ENCODE measurements at regions not wholly inside any gene's neighbourhood (a gene's known extent, or its start where the extent isn't known, plus 50 kb on each side); places are given as distances from the start of the nearest gene placed in this dataset.

DNA sequence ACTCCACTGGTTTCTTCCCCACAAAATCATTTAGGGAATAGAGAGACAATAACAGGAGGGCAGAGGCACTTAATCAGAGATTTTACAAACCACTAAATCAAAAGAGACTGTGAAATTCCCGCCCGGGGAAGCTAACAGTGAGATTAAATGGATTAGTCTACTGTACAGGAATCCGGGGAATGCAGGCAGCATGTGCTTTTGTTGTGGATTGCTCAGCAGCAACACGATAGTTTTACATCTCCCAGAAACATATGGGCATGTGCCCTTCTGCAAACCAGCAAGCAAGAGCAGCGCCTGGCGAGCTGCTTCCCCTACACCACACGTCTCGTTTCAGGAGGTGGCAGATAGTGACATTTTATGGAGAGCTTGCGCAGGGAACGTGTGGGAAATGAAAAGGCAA is 382.3 kb downstream of the CD83 start:
- DNase-seq (ENCODE audit: low read depth, low spot score) = no peak
- H3K36me3 ChIP-seq (ENCODE audit: control insufficient read depth, insufficient read depth, low read length) = no peaks in the 10 kb centered on the region
- H3K4me3 ChIP-seq (ENCODE audit: low read length) = no peak overlapping the region
- no peaks in the 10 kb centered on the region for H3K9me3 ChIP-seq (ENCODE audit: control insufficient read depth, insufficient read depth, low read length)
- no peaks in the 10 kb centered on the region for H3K4me1 ChIP-seq (ENCODE audit: control insufficient read depth, insufficient read depth, low read length)
- no CpG with 5 or more reads among the region's 10 CpGs for WGBS (ENCODE audit: insufficient coverage, insufficient read length)
- no peaks in the 10 kb centered on the region for H3K27me3 ChIP-seq (ENCODE audit: control insufficient read depth, insufficient read depth, low read length)
- no peak overlapping the region for H3K27ac ChIP-seq (ENCODE audit: low read length)

DNA sequence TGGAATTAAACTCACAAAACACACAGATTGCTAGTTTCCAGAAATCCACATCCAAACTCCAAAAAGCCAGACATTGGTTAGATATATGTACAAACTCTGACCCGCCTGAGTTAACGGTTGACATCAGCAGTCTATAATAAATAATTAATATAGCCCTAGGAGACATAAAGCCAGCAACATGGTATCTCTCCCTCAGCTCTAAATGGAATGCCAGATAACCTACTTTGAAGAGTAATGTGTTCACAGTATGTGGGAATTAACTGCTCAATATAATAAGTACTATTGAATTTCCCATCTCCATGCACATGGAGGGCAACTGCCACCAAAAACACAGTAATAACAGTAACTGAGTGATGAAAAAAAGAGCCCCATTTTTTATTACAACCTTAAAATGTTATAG is 383.2 kb downstream of the CD83 start:
- H3K27ac ChIP-seq (ENCODE audit: low read length) = no peak overlapping the region
- no peaks in the 10 kb centered on the region for H3K36me3 ChIP-seq (ENCODE audit: control insufficient read depth, insufficient read depth, low read length)
- H3K9me3 ChIP-seq (ENCODE audit: control insufficient read depth, insufficient read depth, low read length) = no peaks in the 10 kb centered on the region
- no peak overlapping the region for H3K4me3 ChIP-seq (ENCODE audit: low read length)
- no CpG with 5 or more reads among the region's 2 CpGs for WGBS (ENCODE audit: insufficient coverage, insufficient read length)
- DNase-seq (ENCODE audit: low read depth, low spot score) = no peak
- H3K4me1 ChIP-seq (ENCODE audit: control insufficient read depth, insufficient read depth, low read length) = no peaks in the 10 kb centered on the region
- no peaks in the 10 kb centered on the region for H3K27me3 ChIP-seq (ENCODE audit: control insufficient read depth, insufficient read depth, low read length)

DNA sequence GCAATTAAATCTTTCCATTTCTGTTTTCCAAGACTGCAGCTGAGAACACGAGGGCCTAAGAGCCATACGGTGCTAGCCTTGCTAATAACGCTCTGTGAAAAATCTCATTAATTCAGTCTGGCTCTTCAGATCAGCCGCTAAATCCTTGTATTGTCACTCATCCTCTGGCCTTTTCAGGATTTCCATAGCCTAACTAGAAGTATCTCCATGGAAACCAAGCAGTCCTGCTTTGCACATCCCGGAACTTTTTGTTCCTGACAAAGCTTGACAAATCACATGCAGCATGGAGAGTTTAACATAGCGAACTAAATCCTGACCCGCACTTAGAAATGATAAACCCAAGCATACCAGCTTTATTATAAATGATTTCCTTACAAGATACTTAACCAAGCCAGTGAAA is 383.7 kb downstream of the CD83 start:
- no CpG with 5 or more reads among the region's 7 CpGs for WGBS (ENCODE audit: insufficient coverage, insufficient read length)
- Histone ChIP-seq H3K4me3 (ENCODE audit: low read length) (no peak overlapping the region), H3K27me3 (ENCODE audit: control insufficient read depth, insufficient read depth, low read length) (no peaks in the 10 kb centered on the region), H3K27ac (ENCODE audit: low read length) (no peak overlapping the region), H3K36me3 (ENCODE audit: control insufficient read depth, insufficient read depth, low read length) (no peaks in the 10 kb centered on the region), H3K4me1 (ENCODE audit: control insufficient read depth, insufficient read depth, low read length) (no peaks in the 10 kb centered on the region), H3K9me3 (ENCODE audit: control insufficient read depth, insufficient read depth, low read length) (no peaks in the 10 kb centered on the region)
- DNase-seq (ENCODE audit: low read depth, low spot score) = no peak

- DNase-seq (ENCODE audit: low read depth, low spot score) = no peak
- Histone ChIP-seq H3K4me3 (ENCODE audit: low read length) (no peak overlapping the region), H3K27me3 (ENCODE audit: control insufficient read depth, insufficient read depth, low read length) (no peaks in the 10 kb centered on the region), H3K27ac (ENCODE audit: low read length) (no peak overlapping the region), H3K36me3 (ENCODE audit: control insufficient read depth, insufficient read depth, low read length) (no peaks in the 10 kb centered on the region), H3K4me1 (ENCODE audit: control insufficient read depth, insufficient read depth, low read length) (no peaks in the 10 kb centered on the region), H3K9me3 (ENCODE audit: control insufficient read depth, insufficient read depth, low read length) (no peaks in the 10 kb centered on the region)
- whole genome bisulfite sequencing (ENCODE audit: insufficient coverage, insufficient read length) = no CpG with 5 or more reads among the region's 5 CpGs
Observed at GRCh38 chr6:14501914-14502313, 384.3 kb downstream of the CD83 start.

DNA sequence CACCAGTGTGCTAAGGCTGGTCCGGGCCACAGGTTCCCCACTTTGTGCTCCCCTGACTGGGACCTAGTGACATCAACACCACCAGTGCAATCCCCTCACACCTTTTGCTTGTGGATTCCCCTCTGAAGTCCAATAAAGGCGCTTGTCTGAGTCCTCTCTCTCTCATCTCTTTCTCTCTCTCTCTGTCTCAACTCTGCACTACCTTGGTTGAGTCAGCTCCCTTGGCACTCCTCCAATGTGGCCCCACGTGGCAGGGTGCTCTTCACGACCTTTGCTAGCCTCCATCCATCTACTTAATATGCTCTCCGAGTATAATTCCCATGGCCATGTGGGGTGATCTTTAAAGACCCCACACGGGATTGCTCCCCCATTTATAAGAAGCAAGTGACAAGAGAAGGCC is 385.0 kb downstream of the CD83 start:
- no peaks in the 10 kb centered on the region for H3K36me3 ChIP-seq (ENCODE audit: control insufficient read depth, insufficient read depth, low read length)
- no CpG with 5 or more reads among the region's 6 CpGs for WGBS (ENCODE audit: insufficient coverage, insufficient read length)
- no peak for DNase-seq (ENCODE audit: low read depth, low spot score)
- H3K9me3 ChIP-seq (ENCODE audit: control insufficient read depth, insufficient read depth, low read length) = no peaks in the 10 kb centered on the region
- H3K27ac ChIP-seq (ENCODE audit: low read length) = no peak overlapping the region
- no peak overlapping the region for H3K4me3 ChIP-seq (ENCODE audit: low read length)
- H3K27me3 ChIP-seq (ENCODE audit: control insufficient read depth, insufficient read depth, low read length) = no peaks in the 10 kb centered on the region
- no peaks in the 10 kb centered on the region for H3K4me1 ChIP-seq (ENCODE audit: control insufficient read depth, insufficient read depth, low read length)

- Histone ChIP-seq H3K4me3 (ENCODE audit: low read length) (no peak overlapping the region), H3K27ac (ENCODE audit: low read length) (no peak overlapping the region), H3K36me3 (ENCODE audit: control insufficient read depth, insufficient read depth, low read length) (no peaks in the 10 kb centered on the region), H3K9me3 (ENCODE audit: control insufficient read depth, insufficient read depth, low read length) (no peaks in the 10 kb centered on the region), H3K27me3 (ENCODE audit: control insufficient read depth, insufficient read depth, low read length) (no peaks in the 10 kb centered on the region), H3K4me1 (ENCODE audit: control insufficient read depth, insufficient read depth, low read length) (no peaks in the 10 kb centered on the region)
- DNase-seq (ENCODE audit: low read depth, low spot score) = no peak
- no CpG with 5 or more reads among the region's 6 CpGs for WGBS (ENCODE audit: insufficient coverage, insufficient read length)
Observed at GRCh38 chr6:14505401-14505800, 387.8 kb downstream of the CD83 start.

- Histone ChIP-seq H3K9me3 (ENCODE audit: control insufficient read depth, insufficient read depth, low read length) (no peaks in the 10 kb centered on the region), H3K4me1 (ENCODE audit: control insufficient read depth, insufficient read depth, low read length) (no peaks in the 10 kb centered on the region), H3K36me3 (ENCODE audit: control insufficient read depth, insufficient read depth, low read length) (no peaks in the 10 kb centered on the region), H3K27me3 (ENCODE audit: control insufficient read depth, insufficient read depth, low read length) (no peaks in the 10 kb centered on the region), H3K27ac (ENCODE audit: low read length) (no peak overlapping the region), H3K4me3 (ENCODE audit: low read length) (no peak overlapping the region)
- no peak for DNase-seq (ENCODE audit: low read depth, low spot score)
- no CpG with 5 or more reads among the region's 6 CpGs for WGBS (ENCODE audit: insufficient coverage, insufficient read length)
Observed at GRCh38 chr6:14506656-14507246, 389.2 kb downstream of the CD83 start.

DNA sequence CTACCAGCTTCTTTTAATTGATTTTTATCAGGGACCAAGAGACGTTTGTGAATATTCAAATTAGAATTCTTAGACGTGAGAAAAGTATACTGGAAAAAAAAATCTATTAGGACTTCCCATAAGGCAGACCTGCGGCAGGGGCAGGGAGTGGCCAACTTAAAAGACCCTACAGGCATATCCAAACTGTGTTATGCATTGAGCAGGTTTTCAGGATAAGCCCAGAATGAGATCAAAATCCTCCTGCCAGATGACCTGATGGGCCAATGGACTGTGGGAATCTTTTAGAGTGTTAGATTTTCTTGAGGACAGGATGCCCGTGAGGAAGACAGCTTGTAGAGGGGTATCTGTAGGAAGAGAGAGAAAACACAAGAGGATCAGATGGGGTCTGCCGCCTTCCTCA is 391.5 kb downstream of the CD83 start:
- Histone ChIP-seq H3K4me3 (ENCODE audit: low read length) (no peak overlapping the region), H3K36me3 (ENCODE audit: control insufficient read depth, insufficient read depth, low read length) (no peaks in the 10 kb centered on the region), H3K27ac (ENCODE audit: low read length) (no peak overlapping the region), H3K4me1 (ENCODE audit: control insufficient read depth, insufficient read depth, low read length) (no peaks in the 10 kb centered on the region), H3K27me3 (ENCODE audit: control insufficient read depth, insufficient read depth, low read length) (no peaks in the 10 kb centered on the region), H3K9me3 (ENCODE audit: control insufficient read depth, insufficient read depth, low read length) (no peaks in the 10 kb centered on the region)
- DNase-seq (ENCODE audit: low read depth, low spot score) = no peak
- WGBS (ENCODE audit: insufficient coverage, insufficient read length) = no CpG with 5 or more reads among the region's 5 CpGs

DNA sequence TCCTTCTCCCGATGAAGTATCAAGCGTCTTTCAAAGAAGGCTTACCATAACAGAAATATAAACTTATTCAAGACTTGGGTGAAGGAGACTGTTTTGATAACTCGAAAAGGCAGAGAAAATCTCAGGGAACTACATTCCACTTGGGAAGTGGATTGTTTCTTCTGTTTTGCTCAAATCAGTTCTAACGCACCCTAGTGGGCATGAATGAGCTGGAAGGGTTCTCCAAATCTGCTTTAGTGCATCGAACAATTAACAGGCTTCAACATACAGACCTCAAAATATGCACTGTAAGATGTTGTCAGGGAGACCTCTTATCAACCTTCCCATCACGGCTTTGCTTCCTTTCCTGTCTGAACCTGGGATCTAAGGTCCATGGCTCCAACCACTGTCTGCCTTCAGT is 392.5 kb downstream of the CD83 start:
- no peaks in the 10 kb centered on the region for H3K36me3 ChIP-seq (ENCODE audit: control insufficient read depth, insufficient read depth, low read length)
- H3K9me3 ChIP-seq (ENCODE audit: control insufficient read depth, insufficient read depth, low read length) = no peaks in the 10 kb centered on the region
- H3K4me1 ChIP-seq (ENCODE audit: control insufficient read depth, insufficient read depth, low read length) = no peaks in the 10 kb centered on the region
- no peak for DNase-seq (ENCODE audit: low read depth, low spot score)
- H3K27me3 ChIP-seq (ENCODE audit: control insufficient read depth, insufficient read depth, low read length) = no peaks in the 10 kb centered on the region
- WGBS (ENCODE audit: insufficient coverage, insufficient read length) = no CpG with 5 or more reads among the region's 6 CpGs
- H3K4me3 ChIP-seq (ENCODE audit: low read length) = no peak overlapping the region
- H3K27ac ChIP-seq (ENCODE audit: low read length) = no peak overlapping the region

GRCh38 chr6:14511061-14511586 is 393.6 kb downstream of the CD83 start:
- H3K27ac ChIP-seq (ENCODE audit: low read length) = no peak overlapping the region
- no peaks in the 10 kb centered on the region for H3K27me3 ChIP-seq (ENCODE audit: control insufficient read depth, insufficient read depth, low read length)
- no peak overlapping the region for H3K4me3 ChIP-seq (ENCODE audit: low read length)
- no CpG with 5 or more reads among the region's 2 CpGs for WGBS (ENCODE audit: insufficient coverage, insufficient read length)
- no peaks in the 10 kb centered on the region for H3K4me1 ChIP-seq (ENCODE audit: control insufficient read depth, insufficient read depth, low read length)
- H3K36me3 ChIP-seq (ENCODE audit: control insufficient read depth, insufficient read depth, low read length) = no peaks in the 10 kb centered on the region
- no peak for DNase-seq (ENCODE audit: low read depth, low spot score)
- no peaks in the 10 kb centered on the region for H3K9me3 ChIP-seq (ENCODE audit: control insufficient read depth, insufficient read depth, low read length)

DNA sequence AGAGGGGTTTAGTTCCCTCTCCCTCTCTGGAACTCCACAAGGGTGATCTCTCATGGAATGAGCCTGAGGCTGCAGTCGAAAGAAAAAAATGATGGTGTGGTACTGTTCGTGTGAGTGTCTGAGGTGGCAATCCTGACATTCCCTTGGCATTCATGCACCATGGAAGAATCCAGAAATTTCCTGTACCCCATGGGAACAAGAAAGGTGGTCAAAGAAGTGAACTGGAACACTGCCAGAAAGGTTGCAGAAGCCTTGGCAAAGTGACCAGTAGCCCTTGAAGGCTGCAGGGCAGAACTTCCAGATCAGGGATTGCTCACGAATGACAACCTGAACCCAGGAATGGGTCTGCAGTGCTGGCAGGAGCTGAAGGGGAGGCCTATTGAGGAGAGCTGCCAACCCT is 394.7 kb downstream of the CD83 start:
- WGBS (ENCODE audit: insufficient coverage, insufficient read length) = no CpG with 5 or more reads among the region's 3 CpGs
- Histone ChIP-seq H3K4me1 (ENCODE audit: control insufficient read depth, insufficient read depth, low read length) (no peaks in the 10 kb centered on the region), H3K27me3 (ENCODE audit: control insufficient read depth, insufficient read depth, low read length) (no peaks in the 10 kb centered on the region), H3K27ac (ENCODE audit: low read length) (no peak overlapping the region), H3K9me3 (ENCODE audit: control insufficient read depth, insufficient read depth, low read length) (no peaks in the 10 kb centered on the region), H3K36me3 (ENCODE audit: control insufficient read depth, insufficient read depth, low read length) (no peaks in the 10 kb centered on the region), H3K4me3 (ENCODE audit: low read length) (no peak overlapping the region)
- no peak for DNase-seq (ENCODE audit: low read depth, low spot score)
